Liver (tissue), 8 donors: ENCODE measurements at regions not wholly inside any gene's neighbourhood (a gene's known extent, or its start where the extent isn't known, plus 50 kb on each side); places are given as distances from the start of the nearest gene placed in this dataset.

ENCODE experiments used
- DNase-seq: peaks from one replicate; pipeline ENCODE4 v3.0.0-alpha.2; 2017; ENCODE audit warnings: low spot score
- H3K27ac ChIP-seq, 2 donors: one replicate each; pipeline ENCODE4 v1.7.0; 2013; ENCODE audit warnings: inconsistent platforms in 2 of 2, low read length in 2 of 2, control low read depth in 1 of 2, low read depth in 1 of 2, mild to moderate bottlenecking in 1 of 2
- H3K27me3 ChIP-seq, 4 donors: one replicate each; pipeline versions ENCODE4 v1.6.1 to v1.7.0; 2013; ENCODE audit warnings: low read length in 3 of 4, inconsistent platforms in 1 of 4, mild to moderate bottlenecking in 1 of 4, moderate library complexity in 1 of 4; ENCODE audit not compliant: control insufficient read depth in 4 of 4, insufficient read depth in 4 of 4
- H3K36me3 ChIP-seq, 4 donors: one replicate each; pipeline versions ENCODE4 v1.6.1 to v1.7.0; 2013; ENCODE audit warnings: low read length in 3 of 4, mild to moderate bottlenecking in 3 of 4, low read depth in 1 of 4, moderate library complexity in 1 of 4; ENCODE audit not compliant: control insufficient read depth in 4 of 4, insufficient read depth in 3 of 4
- H3K4me1 ChIP-seq, 4 donors: one replicate each; pipeline versions ENCODE4 v1.6.1 to v1.7.0; 2013; ENCODE audit warnings: low read length in 3 of 4, mild to moderate bottlenecking in 3 of 4, moderate library complexity in 1 of 4; ENCODE audit not compliant: control insufficient read depth in 4 of 4, insufficient read depth in 4 of 4
- H3K4me3 ChIP-seq, 3 donors: one replicate each; pipeline versions ENCODE4 v1.6.1 to v1.7.0; 2013; ENCODE audit warnings: low read length in 3 of 3, control low read depth in 1 of 3, low read depth in 1 of 3, mild to moderate bottlenecking in 1 of 3
- H3K9ac ChIP-seq, 2 donors: one replicate each; pipeline ENCODE4 v1.7.0; 2013; ENCODE audit warnings: low read length in 2 of 2, mild to moderate bottlenecking in 2 of 2, moderate library complexity in 2 of 2, control low read depth in 1 of 2, low read depth in 1 of 2
- H3K9me3 ChIP-seq, 4 donors: one replicate each; pipeline versions ENCODE4 v1.6.1 to v1.7.0; 2013; ENCODE audit warnings: low read length in 3 of 4; ENCODE audit not compliant: control insufficient read depth in 4 of 4
- EGR1 ChIP-seq, 2 donors: IDR thresholded peaks; 2 replicates each; pipeline ENCODE4 v1.6.1; 2016 to 2018; ENCODE audit warnings: antibody characterized with exemption in 2 of 2, low read depth in 2 of 2
- FOXA2 ChIP-seq: IDR thresholded peaks from 2 replicates; pipeline ENCODE4 v1.6.1; 2016; ENCODE audit warnings: antibody characterized with exemption
- HNF4A ChIP-seq, 2 donors: conservative IDR thresholded peaks; 2 replicates each; pipeline ENCODE4 v1.6.1; 2016; ENCODE audit warnings: antibody characterized with exemption in 2 of 2, mild to moderate bottlenecking in 2 of 2
- HNF4G ChIP-seq: IDR thresholded peaks from 2 replicates; pipeline ENCODE4 v1.6.1; 2016; ENCODE audit warnings: antibody characterized with exemption
- JUND ChIP-seq, 2 donors: IDR thresholded peaks; 2 replicates each; pipeline ENCODE4 v1.6.1; 2016; ENCODE audit warnings: antibody characterized with exemption in 2 of 2
- NR2F2 ChIP-seq: IDR thresholded peaks from 2 replicates; pipeline ENCODE4 v1.6.1; 2016; ENCODE audit warnings: antibody characterized with exemption
- RAD21 ChIP-seq, 2 donors: IDR thresholded peaks; 2 replicates each; pipeline ENCODE4 v1.6.1; 2016; ENCODE audit warnings: antibody characterized with exemption in 2 of 2, mild to moderate bottlenecking in 2 of 2
- SP1 ChIP-seq: IDR thresholded peaks from 2 replicates; pipeline ENCODE4 v1.6.1; 2018; ENCODE audit warnings: antibody characterized with exemption, mild to moderate bottlenecking
- TAF1 ChIP-seq: conservative IDR thresholded peaks from 2 replicates; pipeline ENCODE4 v1.6.1; 2016; ENCODE audit warnings: antibody characterized with exemption, mild to moderate bottlenecking
- YY1 ChIP-seq: IDR thresholded peaks from 2 replicates; pipeline ENCODE4 v1.6.1; 2016; ENCODE audit warnings: antibody characterized with exemption, mild to moderate bottlenecking
- whole genome bisulfite sequencing: extraction: QIAGEN DNeasy Blood & Tissue Kit; methylation state at CpG from one replicate; pipeline ENCODE4 v1.1.7; 2013; 5-methylcytosine and 5-hydroxymethylcytosine counted together
- TF ChIP-seq, protein P1 (sequence below): IDR thresholded peaks from 2 replicates; pipeline ENCODE4 v1.6.1; 2016; ENCODE audit warnings: antibody characterized with exemption
- TF ChIP-seq, protein P2 (sequence below): IDR thresholded peaks from 2 replicates; pipeline ENCODE4 v1.6.1; 2016; ENCODE audit warnings: antibody characterized with exemption, mild to moderate bottlenecking
- TF ChIP-seq, protein P3 (sequence below): IDR thresholded peaks from 2 replicates; pipeline ENCODE4 v1.6.1; 2016; ENCODE audit warnings: antibody characterized with exemption
- TF ChIP-seq, protein P4 (sequence below): IDR thresholded peaks from 2 replicates; pipeline ENCODE4 v1.6.1; 2016; ENCODE audit warnings: antibody characterized with exemption
- TF ChIP-seq, protein P5 (sequence below): fragments of 150-350 bp; IDR thresholded peaks from 2 replicates; pipeline ENCODE4 v1.5.1; 2017; ENCODE audit warnings: improper control_type of control experiment, low read depth, low read length; ENCODE audit not compliant: missing input control
- donor health status: healthy.
- donor health status: healthy.
- donor health status: healthy.
- donor health status: healthy.
- donor health status: healthy.

DNA sequence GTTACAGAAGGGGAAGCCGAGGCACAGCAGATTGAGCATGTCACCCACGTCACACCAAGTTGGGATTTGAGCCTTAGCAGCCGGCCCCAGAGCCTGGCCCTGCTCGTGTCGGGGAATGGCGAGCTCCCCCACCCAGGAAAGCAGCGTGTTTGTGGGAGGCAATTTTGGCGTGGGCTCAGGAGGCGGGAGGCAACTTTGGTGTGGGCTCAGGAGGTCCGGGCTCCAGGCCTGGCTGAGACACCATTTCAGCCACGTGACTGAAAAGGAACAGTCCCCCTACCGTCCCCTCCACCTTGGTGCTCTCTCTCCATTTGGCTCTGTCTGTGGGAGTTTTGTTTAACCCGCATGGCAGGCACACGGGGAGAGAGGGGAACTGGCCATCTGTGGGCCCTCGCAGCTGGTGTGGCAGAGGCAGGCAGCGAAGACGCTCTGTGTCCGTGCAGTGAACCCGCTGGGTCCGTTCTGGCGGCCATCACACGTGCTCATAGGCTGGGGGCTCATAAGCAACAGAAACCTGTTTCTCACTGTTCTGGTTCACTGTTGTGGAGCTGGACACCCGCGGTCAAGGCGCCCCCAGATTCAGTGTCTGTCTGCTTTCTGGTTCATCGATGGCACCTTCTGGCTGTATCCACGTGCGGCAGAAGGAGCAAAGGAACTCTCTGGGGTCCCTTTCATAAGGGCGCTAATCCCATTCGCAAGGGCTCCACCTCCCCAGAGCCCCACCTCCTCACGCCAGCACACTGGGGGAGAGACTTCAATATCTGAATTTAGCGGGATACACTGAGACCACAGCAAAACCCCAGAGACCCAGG, 110.2 kb downstream of the CRYAA start:
- Histone ChIP-seq H3K4me3 (no peak overlapping the region), H3K27ac (no peak overlapping the region), H3K27me3 (no peaks in the 10 kb centered on the region), H3K9me3 (no peaks in the 10 kb centered on the region), H3K4me1 (peaks cover 3 to 12% (median 5%) of the 10 kb centered on the region in 4 donors), H3K9ac (no peak overlapping the region), H3K36me3 (no peaks in the 10 kb centered on the region)
- WGBS = 91% methylated on average over 32 of the region's 32 CpGs
- no peak for DNase-seq
- TF ChIP-seq, protein P1, sequence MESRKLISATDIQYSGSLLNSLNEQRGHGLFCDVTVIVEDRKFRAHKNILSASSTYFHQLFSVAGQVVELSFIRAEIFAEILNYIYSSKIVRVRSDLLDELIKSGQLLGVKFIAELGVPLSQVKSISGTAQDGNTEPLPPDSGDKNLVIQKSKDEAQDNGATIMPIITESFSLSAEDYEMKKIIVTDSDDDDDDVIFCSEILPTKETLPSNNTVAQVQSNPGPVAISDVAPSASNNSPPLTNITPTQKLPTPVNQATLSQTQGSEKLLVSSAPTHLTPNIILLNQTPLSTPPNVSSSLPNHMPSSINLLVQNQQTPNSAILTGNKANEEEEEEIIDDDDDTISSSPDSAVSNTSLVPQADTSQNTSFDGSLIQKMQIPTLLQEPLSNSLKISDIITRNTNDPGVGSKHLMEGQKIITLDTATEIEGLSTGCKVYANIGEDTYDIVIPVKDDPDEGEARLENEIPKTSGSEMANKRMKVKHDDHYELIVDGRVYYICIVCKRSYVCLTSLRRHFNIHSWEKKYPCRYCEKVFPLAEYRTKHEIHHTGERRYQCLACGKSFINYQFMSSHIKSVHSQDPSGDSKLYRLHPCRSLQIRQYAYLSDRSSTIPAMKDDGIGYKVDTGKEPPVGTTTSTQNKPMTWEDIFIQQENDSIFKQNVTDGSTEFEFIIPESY = no peak
- TF ChIP-seq, protein P2, sequence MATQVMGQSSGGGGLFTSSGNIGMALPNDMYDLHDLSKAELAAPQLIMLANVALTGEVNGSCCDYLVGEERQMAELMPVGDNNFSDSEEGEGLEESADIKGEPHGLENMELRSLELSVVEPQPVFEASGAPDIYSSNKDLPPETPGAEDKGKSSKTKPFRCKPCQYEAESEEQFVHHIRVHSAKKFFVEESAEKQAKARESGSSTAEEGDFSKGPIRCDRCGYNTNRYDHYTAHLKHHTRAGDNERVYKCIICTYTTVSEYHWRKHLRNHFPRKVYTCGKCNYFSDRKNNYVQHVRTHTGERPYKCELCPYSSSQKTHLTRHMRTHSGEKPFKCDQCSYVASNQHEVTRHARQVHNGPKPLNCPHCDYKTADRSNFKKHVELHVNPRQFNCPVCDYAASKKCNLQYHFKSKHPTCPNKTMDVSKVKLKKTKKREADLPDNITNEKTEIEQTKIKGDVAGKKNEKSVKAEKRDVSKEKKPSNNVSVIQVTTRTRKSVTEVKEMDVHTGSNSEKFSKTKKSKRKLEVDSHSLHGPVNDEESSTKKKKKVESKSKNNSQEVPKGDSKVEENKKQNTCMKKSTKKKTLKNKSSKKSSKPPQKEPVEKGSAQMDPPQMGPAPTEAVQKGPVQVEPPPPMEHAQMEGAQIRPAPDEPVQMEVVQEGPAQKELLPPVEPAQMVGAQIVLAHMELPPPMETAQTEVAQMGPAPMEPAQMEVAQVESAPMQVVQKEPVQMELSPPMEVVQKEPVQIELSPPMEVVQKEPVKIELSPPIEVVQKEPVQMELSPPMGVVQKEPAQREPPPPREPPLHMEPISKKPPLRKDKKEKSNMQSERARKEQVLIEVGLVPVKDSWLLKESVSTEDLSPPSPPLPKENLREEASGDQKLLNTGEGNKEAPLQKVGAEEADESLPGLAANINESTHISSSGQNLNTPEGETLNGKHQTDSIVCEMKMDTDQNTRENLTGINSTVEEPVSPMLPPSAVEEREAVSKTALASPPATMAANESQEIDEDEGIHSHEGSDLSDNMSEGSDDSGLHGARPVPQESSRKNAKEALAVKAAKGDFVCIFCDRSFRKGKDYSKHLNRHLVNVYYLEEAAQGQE = no peak
- TF ChIP-seq HNF4G (no peak), RAD21 (IDR thresholded peaks at IDR 0.05) (no peak), YY1 (no peak), EGR1 (IDR thresholded peaks at IDR 0.05; ENCODE audit: low read depth in 2 of 2) (no peak), TAF1 (no peak), JUND (IDR thresholded peaks at IDR 0.05) (no peak), NR2F2 (no peak), HNF4A (conservative IDR thresholded peaks at IDR 0.05) (no peak), SP1 (no peak), FOXA2 (no peak)
- TF ChIP-seq, protein P3, sequence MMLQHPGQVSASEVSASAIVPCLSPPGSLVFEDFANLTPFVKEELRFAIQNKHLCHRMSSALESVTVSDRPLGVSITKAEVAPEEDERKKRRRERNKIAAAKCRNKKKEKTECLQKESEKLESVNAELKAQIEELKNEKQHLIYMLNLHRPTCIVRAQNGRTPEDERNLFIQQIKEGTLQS = no peak
- TF ChIP-seq, protein P4, sequence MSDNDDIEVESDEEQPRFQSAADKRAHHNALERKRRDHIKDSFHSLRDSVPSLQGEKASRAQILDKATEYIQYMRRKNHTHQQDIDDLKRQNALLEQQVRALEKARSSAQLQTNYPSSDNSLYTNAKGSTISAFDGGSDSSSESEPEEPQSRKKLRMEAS = no peak
- TF ChIP-seq, protein P5, sequence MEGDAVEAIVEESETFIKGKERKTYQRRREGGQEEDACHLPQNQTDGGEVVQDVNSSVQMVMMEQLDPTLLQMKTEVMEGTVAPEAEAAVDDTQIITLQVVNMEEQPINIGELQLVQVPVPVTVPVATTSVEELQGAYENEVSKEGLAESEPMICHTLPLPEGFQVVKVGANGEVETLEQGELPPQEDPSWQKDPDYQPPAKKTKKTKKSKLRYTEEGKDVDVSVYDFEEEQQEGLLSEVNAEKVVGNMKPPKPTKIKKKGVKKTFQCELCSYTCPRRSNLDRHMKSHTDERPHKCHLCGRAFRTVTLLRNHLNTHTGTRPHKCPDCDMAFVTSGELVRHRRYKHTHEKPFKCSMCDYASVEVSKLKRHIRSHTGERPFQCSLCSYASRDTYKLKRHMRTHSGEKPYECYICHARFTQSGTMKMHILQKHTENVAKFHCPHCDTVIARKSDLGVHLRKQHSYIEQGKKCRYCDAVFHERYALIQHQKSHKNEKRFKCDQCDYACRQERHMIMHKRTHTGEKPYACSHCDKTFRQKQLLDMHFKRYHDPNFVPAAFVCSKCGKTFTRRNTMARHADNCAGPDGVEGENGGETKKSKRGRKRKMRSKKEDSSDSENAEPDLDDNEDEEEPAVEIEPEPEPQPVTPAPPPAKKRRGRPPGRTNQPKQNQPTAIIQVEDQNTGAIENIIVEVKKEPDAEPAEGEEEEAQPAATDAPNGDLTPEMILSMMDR = no peak
